Psoas muscle (tissue), 7 donors: ENCODE measurements at regions not wholly inside any gene's neighbourhood (a gene's known extent, or its start where the extent isn't known, plus 50 kb on each side); places are given as distances from the start of the nearest gene placed in this dataset.

Experiments used
- ATAC-seq, 4 donors: fragments of 200-7000 bp; cut with Tn5 transposase; one replicate each; pipeline ENCODE4 v1.9.1; 2020; ENCODE audit warnings: moderate library complexity in 3 of 4, mild to moderate bottlenecking in 2 of 4
- DNase-seq, 2 donors: peaks; one replicate each; pipeline ENCODE4 v3.0.0-alpha.2; 2020
- H3K27ac ChIP-seq: fragments of 200-600 bp; one replicate; pipeline ENCODE4 v1.8.0; 2022
- H3K27me3 ChIP-seq, 3 donors: fragments of 200-600 bp in 1 of 3; one replicate each; pipeline versions ENCODE4 v1.6.1 to v1.8.0; 2013 to 2022; ENCODE audit warnings: low read length in 2 of 3, mild to moderate bottlenecking in 2 of 3, moderate library complexity in 1 of 3; ENCODE audit not compliant: insufficient read depth in 3 of 3
- H3K36me3 ChIP-seq, 2 donors: fragments of 200-600 bp in 1 of 2; one replicate each; pipeline versions ENCODE4 v1.6.1 to v1.8.0; 2013 to 2022; ENCODE audit warnings: low read depth in 1 of 2, mild to moderate bottlenecking in 1 of 2, moderate library complexity in 1 of 2; ENCODE audit not compliant: insufficient read depth in 1 of 2
- H3K4me1 ChIP-seq: fragments of 200-600 bp; one replicate; pipeline ENCODE4 v1.8.0; 2022
- H3K4me3 ChIP-seq: fragments of 200-600 bp; one replicate; pipeline ENCODE4 v1.8.0; 2022; ENCODE audit warnings: mild to moderate bottlenecking
- H3K9me3 ChIP-seq: fragments of 200-600 bp; one replicate; pipeline ENCODE4 v1.8.0; 2022
- WGBS, 3 donors: extraction: QIAGEN DNeasy Blood & Tissue Kit; methylation state at CpG; one replicate each; pipeline versions ENCODE4 v1.1.6 to v1.1.7; 2013; 5-methylcytosine and 5-hydroxymethylcytosine counted together
- intact Hi-C, 2 donors: fragments of 100-400 bp; cut with DNase I; formaldehyde crosslinking; loops; one replicate each; pipeline versions ENCODE4 v1.11.0 to v1.14.2; 2022
- TF ChIP-seq, protein P1 (sequence below): fragments of 200-600 bp; IDR thresholded peaks from one replicate; pipeline ENCODE4 v1.8.0; 2022; ENCODE audit warnings: antibody characterized with exemption
- donor health status: healthy with polysubstance abuse.
- donor health status: DM: no; HTN: no; CAD: no; lungs with moderate emphysema.
- donor health status: Bipolar disorder and iron deficiency.
- donor health status: healthy.
- donor health status: DM: yes; HTN: yes; CAD: no.
- donor health status: DM: no; HTN: no; CAD: no.
- donor health status: DM: yes; HTN: yes; CAD: no.

DNA sequence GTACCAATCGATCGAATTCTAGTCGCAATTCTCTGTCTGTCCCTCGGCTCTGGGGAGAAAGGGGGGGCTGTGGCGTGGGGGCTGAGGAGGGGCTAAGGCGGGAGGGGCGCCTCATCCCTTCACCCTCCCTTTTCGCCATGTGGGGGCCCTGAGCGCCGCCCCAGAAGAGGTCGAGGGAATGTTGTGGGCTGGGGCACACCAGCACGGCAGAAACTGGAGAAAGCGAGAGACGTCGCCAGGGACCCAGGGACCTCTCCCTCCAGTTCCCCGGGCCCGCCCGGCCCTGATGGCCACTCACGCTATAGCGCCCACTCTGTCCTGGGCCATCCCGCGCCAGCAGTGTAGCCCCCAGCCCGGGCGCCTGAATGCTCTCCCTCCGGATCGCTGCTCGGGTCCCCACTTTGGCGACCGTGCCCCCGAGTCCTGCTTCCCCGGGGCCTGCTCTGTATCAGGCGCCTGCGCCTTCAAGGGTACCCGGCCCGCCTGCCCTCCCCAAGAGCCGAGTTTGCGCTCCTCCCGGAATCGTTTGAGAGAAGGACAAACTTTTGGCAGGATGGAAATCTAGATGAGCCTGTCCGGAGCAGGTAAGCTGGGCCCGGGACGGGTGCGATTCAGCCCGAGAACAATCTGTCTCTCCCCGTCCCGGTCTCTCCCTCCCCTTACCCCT lies 62.6 kb downstream of the SMUG1 start:
- TF ChIP-seq, protein P1, sequence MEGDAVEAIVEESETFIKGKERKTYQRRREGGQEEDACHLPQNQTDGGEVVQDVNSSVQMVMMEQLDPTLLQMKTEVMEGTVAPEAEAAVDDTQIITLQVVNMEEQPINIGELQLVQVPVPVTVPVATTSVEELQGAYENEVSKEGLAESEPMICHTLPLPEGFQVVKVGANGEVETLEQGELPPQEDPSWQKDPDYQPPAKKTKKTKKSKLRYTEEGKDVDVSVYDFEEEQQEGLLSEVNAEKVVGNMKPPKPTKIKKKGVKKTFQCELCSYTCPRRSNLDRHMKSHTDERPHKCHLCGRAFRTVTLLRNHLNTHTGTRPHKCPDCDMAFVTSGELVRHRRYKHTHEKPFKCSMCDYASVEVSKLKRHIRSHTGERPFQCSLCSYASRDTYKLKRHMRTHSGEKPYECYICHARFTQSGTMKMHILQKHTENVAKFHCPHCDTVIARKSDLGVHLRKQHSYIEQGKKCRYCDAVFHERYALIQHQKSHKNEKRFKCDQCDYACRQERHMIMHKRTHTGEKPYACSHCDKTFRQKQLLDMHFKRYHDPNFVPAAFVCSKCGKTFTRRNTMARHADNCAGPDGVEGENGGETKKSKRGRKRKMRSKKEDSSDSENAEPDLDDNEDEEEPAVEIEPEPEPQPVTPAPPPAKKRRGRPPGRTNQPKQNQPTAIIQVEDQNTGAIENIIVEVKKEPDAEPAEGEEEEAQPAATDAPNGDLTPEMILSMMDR: no peak
- intact Hi-C loops: loop anchor here in 1 of 2 donors (5.0 kb wide), 1 partner anchor 61 kb away; the partner anchor contains the start of gene SMUG1
- Histone ChIP-seq H3K9me3 (no peaks in the 10 kb centered on the region), H3K27ac (peak overlapping the region; percentile 34), H3K36me3 (no peaks in the 10 kb centered on the region), H3K27me3 (peaks cover 0 to 41% (median 22%) of the 10 kb centered on the region in 3 donors), H3K4me3 (peak overlapping the region; percentile 77), H3K4me1 (no peaks in the 10 kb centered on the region)
- ATAC-seq (peak; percentile 56 to 78 (median 62)), DNase-seq (peak; percentile 55 to 65)
- WGBS, 3 donors: 0 to 1% (median 0%) methylated on average over 27 to 46 of the region's 46 CpGs

DNA sequence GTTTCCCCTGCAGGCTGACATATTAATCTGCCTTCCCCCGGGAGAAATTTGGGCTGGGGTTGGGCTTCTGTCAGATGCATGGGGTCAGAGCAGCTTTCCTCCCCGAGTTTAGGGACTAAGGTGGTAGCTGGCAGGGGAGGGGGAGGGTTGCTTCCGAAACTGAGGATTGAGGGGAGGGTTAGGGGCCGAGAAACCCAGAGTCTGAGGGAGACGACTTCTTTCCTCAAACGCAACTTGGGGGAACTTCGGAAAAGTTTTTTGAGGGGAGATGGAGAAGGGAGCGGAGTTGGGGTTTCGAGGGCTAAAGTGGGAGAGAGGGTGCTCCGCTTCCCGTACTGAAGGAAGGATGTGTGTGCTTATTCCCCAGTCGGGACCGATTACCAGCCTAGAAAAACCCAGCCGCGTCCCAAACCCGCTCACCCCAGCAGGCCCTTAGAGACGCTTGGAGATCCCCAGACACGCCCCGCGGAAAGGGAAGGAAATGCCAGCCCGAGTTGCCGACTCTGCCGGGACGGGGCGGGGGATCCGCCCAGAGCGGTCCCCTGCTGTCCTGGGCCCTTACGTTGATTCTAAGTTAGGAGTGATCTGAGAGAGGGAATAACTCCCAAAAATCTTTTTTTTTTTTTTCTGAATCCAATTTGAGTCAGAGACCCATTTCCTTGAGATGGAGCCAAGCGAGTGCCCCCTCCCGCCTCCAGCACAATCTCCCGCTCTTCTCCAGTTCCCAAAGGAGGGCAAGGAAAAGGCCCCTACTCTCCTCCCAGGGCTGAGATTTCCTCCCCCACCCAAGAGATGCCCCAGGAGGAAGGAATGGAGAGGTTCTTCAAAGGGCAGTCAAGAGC lies 61.9 kb downstream of the SMUG1 start:
- peaks cover 0 to 41% (median 22%) of the 10 kb centered on the region in 3 donors for H3K27me3 ChIP-seq
- H3K36me3 ChIP-seq: no peaks in the 10 kb centered on the region
- H3K4me1 ChIP-seq: no peaks in the 10 kb centered on the region
- DNase-seq (peak; percentile 76 to 84), ATAC-seq (peak; percentile 70 to 85 (median 76))
- TF ChIP-seq, protein P1: no peak
- peak overlapping the region; percentile 77 for H3K4me3 ChIP-seq
- H3K9me3 ChIP-seq: no peaks in the 10 kb centered on the region
- H3K27ac ChIP-seq: peak overlapping the region; percentile 34
- WGBS, 3 donors: 8 to 14% (median 10%) methylated on average over 31 of the region's 31 CpGs
- intact Hi-C loops: loop anchor here in 1 of 2 donors (5.0 kb wide), 1 partner anchor 60 kb away; the partner anchor contains the start of gene SMUG1

DNA sequence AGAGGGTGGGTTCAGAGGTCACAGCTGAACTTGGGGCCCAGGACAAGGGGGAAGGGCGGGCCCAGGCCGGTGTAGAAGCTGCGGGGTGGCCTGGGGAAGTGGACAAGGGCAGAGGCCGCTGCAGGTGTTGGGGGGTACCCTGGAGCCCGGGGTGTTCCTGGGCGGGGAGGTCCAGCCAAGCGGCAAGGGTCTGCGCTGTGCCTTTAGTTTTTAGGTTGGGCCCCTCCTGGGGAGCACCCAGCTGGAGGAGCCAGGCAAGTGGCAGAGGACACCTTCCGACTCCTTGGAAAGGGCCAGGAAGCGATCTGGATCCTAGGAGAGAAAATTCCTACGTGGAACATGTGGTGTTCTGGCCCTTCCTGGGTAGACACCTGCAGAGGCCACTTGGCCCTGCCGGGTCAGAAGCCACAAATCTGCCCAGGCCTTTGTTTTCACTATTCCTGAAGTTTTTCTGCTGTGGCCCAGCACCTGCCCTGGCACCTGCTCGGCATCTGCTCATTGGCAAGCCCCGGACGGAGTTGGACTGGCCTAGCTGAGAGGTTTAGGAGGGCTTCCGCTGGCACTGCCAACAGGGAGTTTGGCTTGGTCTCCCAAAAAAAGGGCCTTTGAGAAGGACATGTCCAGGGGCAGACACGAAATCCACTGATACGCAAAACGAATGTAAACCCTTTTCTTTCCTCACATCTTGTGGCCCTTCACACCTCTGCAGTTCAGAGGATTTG lies 61.1 kb downstream of the SMUG1 start:
- Histone ChIP-seq H3K36me3 (no peaks in the 10 kb centered on the region), H3K27ac (peak overlapping the region; percentile 34), H3K9me3 (no peaks in the 10 kb centered on the region), H3K4me1 (no peaks in the 10 kb centered on the region), H3K27me3 (peaks cover 0 to 41% (median 22%) of the 10 kb centered on the region in 3 donors), H3K4me3 (peak overlapping the region; percentile 77)
- intact Hi-C loops: loop anchor here in 1 of 2 donors (5.0 kb wide), 1 partner anchor 60 kb away; the partner anchor contains the start of gene SMUG1
- TF ChIP-seq, protein P1: no peak
- WGBS, 3 donors: 74 to 75% (median 74%) methylated on average over 19 of the region's 19 CpGs
- DNase-seq (no peak), ATAC-seq (peak in 1 of 4 donors; percentile 21)

DNA sequence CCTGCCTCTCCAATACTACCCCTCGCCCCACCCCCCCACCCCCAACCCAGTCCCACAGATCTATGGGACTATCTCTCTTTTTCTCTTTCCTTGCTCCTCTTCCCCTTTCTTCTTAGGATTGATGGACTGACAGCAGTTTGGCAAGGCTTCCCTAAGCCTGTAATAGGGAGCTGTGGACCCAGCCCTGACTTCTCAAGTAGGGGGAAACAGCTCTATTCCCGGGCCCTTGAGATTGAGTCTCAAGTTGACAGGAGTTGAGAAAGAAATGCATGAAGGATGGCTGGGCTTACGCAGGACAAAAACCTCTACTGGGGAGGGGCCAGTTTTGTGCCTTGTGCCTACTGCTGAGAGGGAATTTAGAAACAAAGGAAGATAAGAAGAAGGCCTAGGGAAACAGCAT lies 60.4 kb downstream of the SMUG1 start:
- H3K27ac ChIP-seq: no peak overlapping the region
- WGBS, 3 donors: 79 to 82% (median 81%) methylated on average over 3 of the region's 3 CpGs
- peaks cover 0 to 41% (median 22%) of the 10 kb centered on the region in 3 donors for H3K27me3 ChIP-seq

More for the DNA sequence above, 60.4 kb downstream of the SMUG1 start:
- H3K9me3 ChIP-seq: no peaks in the 10 kb centered on the region
- DNase-seq (no peak), ATAC-seq (no peak)
- intact Hi-C loops: loop anchor here in 1 of 2 donors (5.0 kb wide), 1 partner anchor 59 kb away; the partner anchor contains the start of gene SMUG1
- H3K36me3 ChIP-seq: no peaks in the 10 kb centered on the region
- TF ChIP-seq, protein P1: no peak
- no peaks in the 10 kb centered on the region for H3K4me1 ChIP-seq
- no peak overlapping the region for H3K4me3 ChIP-seq
